Fibroblast of mammary gland (primary cell): ENCODE measurements at regions not wholly inside any gene's neighbourhood (a gene's known extent, or its start where the extent isn't known, plus 50 kb on each side); places are given as distances from the start of the nearest gene placed in this dataset.

Experiments
- DNase-seq: peaks from one replicate; pipeline ENCODE4 v3.0.0-alpha.2; 2010; ENCODE audit warnings: low read depth
- H3K4me3 ChIP-seq: 2 replicates; pipeline ENCODE4 v1.5.1; 2011; ENCODE audit warnings: low read depth, mild to moderate bottlenecking, low read length, moderate library complexity; ENCODE audit not compliant: control insufficient read depth
- CTCF ChIP-seq: conservative IDR thresholded peaks from 2 replicates; pipeline ENCODE4 v1.5.1; 2011; ENCODE audit warnings: low read depth, low read length, inconsistent platforms; ENCODE audit not compliant: control insufficient read depth, insufficient read depth

GRCh38 chr1:208607616-208608015 is 363.4 kb upstream of the PLXNA2 start:
- TF ChIP-seq CTCF, result no peak
- DNase-seq, result no peak
- H3K4me3 ChIP-seq, result no peak overlapping the region

- no peak for DNase-seq
- TF ChIP-seq CTCF, result no peak
- no peak overlapping the region for H3K4me3 ChIP-seq
Measured at GRCh38 chr1:208614610-208615009, 370.4 kb upstream of the PLXNA2 start.

GRCh38 chr1:208615371-208615770 is 371.2 kb upstream of the PLXNA2 start:
- no peak overlapping the region for H3K4me3 ChIP-seq
- no peak for TF ChIP-seq CTCF
- no peak for DNase-seq

- H3K4me3 ChIP-seq, result no peak overlapping the region
- no peak for DNase-seq
- no peak for TF ChIP-seq CTCF
Measured at GRCh38 chr1:208616776-208617175, 372.6 kb upstream of the PLXNA2 start.

GRCh38 chr1:208628022-208628914 is 384.1 kb upstream of the PLXNA2 start:
- TF ChIP-seq CTCF, result no peak
- H3K4me3 ChIP-seq, result no peak overlapping the region
- DNase-seq, result no peak

GRCh38 chr1:208631092-208631491 is 386.9 kb upstream of the PLXNA2 start:
- H3K4me3 ChIP-seq, result no peak overlapping the region
- TF ChIP-seq CTCF, result no peak
- DNase-seq, result no peak
